GM21447 (cell line): ENCODE measurements at regions not wholly inside any gene's neighbourhood (a gene's known extent, or its start where the extent isn't known, plus 50 kb on each side); places are given as distances from the start of the nearest gene placed in this dataset.

ENCODE experiments used
- ATAC-seq: cut with Tn5 transposase; IDR thresholded peaks from one replicate; pipeline ENCODE4 v1.9.1; 2021; ENCODE audit not compliant: unreplicated experiment

DNA sequence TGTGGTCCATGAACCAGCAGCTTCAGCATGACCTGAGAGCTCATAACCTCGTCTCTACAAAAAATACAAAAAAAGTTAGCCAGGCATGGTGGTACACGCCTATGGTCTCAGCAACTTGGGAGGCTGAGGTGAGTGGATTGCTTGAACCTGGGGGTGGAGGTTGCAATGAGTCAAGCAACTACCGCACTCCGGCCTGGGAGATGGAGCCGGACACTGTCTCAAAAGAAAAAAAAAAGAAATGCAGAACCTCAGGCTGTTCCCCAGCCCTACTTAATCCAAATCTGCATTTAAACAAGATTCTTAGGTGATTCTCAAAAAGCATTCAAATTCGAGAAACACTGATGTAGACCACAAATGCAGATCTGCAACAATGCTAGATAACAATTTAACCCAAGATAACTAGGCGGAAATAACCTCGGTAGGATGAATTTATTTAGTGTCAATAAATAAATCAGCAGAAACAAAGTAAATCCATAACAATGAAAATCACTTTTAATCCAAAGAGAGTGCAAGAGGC, 203.5 kb downstream of the SP3 start:
- ATAC-seq: no peak

DNA sequence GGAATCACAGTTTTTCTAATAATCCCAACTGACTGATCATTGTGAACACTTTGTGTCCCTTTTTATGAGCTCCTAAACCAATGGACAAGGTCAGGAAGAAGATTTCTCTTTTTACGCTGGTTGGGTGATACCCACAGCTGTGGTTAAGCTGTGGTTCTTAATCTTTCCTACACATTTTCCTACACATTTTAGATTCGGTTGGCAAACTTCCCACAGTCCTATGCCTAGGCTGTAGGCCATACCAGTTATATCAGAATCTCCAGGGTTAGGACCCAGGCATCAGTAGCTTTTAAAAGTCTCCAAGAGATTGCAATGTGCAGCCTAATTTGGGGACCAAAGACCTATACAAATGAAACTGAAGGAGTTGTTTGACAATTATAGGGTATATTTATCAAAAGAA, 203.0 kb downstream of the SP3 start:
- no peak for ATAC-seq

DNA sequence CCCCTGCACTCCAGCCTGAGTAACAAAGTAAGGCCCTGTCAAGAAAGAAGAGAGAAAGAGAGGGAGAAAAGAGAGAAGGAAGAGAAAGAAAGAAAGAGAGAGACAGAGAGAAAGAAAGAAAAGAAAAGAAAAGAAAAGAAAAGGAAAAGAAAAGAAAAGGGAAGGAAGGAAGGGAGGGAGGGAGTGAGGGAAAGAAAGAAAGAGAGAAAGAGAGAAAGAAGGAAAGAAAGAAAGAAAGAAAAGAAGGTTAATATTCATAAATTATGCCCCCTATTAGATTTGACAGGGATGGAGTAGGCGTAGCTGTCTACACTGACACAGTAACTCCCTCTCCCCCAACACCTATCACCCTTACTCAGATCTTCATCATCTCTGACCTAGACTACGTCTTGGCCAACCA, 202.3 kb downstream of the SP3 start:
- no peak for ATAC-seq

DNA sequence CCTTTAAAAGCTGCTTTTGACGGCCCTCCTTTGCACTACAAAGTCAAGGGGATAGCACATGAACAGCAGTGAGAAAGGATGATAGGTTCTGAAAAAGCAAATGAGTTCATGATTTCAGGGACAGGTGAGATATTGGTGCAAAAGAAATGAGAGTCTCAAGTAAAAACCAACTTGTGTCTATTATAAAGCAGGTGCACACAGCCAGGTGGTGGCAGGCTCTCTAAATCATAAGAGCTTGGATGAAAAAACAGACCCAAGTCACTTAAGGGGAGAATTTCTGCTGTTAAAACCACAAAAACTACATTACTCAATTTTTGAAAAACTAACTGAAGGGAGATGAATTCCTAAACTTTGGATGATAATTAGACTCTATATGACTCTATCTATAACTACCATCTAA, 201.5 kb downstream of the SP3 start:
- no peak for ATAC-seq

DNA sequence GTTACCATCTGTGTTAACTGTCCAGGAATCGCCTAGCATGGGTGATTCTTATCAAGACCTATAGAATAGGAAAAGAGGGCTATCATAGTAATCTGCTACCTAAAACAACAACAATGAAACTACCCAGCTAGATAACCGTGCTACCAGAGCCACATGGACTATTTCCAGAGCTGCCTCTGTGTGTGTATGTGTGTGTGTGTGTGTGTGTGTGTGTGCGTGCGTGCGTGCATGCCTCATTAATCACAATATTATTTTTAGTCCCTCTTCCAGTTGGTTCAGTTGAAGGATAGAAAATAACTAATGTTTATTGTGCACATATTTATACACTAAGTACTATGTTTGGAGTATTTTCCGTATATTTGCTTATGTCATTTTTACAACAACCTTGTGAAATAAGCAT, 201.1 kb downstream of the SP3 start:
- ATAC-seq: no peak

DNA sequence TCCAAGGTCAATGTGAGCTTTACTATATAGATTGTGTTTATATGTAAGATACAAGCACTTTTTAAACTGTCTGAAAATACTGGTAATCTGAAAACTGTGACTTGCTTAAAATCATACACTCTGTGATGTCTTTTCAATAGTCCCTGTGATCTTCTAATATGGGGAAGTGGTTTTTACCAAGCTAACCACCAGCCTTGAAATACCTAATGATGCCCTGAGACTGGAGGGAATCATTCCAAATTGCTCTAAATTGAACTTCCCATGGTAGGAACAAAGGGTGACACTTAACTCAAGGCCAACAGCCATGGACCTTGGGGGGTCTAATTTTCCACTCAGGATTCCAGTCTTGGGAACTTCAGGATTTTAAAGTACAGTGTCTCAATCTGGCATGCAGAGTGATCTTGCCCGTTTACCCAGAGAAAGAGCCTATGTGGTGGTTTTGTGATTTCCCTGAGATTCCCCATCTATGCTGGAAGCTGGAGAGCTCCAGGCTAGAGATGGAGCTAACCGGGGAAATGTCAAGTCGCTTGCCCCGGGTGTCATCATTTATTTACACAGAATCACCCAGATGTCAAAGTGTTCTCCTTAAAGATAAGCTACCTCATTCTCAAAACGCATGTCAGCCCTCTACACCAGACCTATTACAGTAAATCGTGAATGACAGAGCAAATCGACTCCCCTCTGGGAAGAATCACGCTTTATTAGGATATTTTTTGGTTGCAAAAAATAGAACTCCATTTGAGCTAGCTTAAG, 198.5 kb downstream of the SP3 start:
- ATAC-seq: no peak

GRCh38 chr2:173770947-173771678, 194.1 kb downstream of the SP3 start:
- ATAC-seq: no peak

DNA sequence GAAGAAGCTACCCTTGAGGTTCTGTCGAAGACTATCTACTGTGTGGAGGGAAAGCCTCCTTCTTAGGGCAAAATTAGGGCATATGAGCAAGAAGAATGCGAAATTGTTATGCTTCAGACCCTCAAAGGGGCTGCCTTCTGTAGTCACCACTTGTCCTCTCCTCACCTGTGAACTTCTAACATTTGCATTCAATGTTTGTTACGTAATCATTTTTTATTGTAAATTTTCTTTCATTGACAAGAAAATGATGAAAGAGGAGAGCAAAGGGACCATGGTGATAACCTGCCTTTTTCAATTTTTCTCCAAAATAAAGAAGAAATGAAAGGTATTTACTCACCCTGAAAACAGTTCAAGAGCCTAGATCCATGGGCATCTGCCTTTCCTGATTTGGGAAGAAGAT, 193.0 kb downstream of the SP3 start:
- no peak for ATAC-seq

DNA sequence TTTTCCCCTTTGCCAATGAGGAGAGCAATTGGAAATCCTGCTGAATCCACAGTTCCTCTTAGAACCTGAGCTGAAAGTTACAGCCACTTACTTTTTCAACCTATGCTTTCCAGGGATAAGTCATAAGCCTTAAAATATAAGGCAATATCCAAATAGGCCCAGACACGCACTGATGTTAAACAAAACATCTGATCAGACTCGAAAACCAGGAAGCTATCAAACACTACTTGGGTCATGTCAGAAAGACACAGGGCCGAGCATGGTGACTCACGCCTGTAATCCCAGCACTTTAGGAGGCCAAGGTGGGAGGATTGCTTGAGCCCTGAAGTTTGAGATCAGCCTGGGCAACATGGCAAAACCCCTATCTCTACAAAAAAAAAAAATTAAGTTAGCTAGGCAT, 192.1 kb downstream of the SP3 start:
- ATAC-seq: no peak

GRCh38 chr2:173775440-173775839, 189.7 kb downstream of the SP3 start:
- ATAC-seq: no peak

- no peak for ATAC-seq
Measured at GRCh38 chr2:173782681-173783080, 182.5 kb downstream of the SP3 start.

DNA sequence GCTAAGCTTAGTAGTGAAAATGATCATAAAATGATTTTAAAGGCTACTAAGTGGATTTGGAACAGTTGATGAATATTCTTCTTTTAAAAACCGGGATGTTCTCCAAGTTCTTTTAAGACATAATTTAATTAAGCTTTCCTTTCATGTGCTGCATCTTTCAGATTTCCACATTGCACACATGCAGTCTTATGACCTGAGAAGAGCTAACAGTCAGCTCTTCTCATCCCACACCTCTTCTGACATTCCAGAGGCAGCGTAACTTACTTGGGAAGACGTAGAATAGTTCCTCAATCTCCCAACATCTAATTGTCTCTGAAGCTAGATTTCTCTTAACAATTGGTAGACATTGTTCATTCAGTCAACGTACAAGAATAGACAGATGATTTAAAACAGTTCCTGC, 181.8 kb downstream of the SP3 start:
- ATAC-seq: no peak

- ATAC-seq: no peak
Measured at GRCh38 chr2:173785813-173786212, 179.4 kb downstream of the SP3 start.

- ATAC-seq: no peak
Measured at GRCh38 chr2:173791502-173791901, 173.7 kb downstream of the SP3 start.

- no peak for ATAC-seq
Measured at GRCh38 chr2:173792166-173792565, 173.0 kb downstream of the SP3 start.

DNA sequence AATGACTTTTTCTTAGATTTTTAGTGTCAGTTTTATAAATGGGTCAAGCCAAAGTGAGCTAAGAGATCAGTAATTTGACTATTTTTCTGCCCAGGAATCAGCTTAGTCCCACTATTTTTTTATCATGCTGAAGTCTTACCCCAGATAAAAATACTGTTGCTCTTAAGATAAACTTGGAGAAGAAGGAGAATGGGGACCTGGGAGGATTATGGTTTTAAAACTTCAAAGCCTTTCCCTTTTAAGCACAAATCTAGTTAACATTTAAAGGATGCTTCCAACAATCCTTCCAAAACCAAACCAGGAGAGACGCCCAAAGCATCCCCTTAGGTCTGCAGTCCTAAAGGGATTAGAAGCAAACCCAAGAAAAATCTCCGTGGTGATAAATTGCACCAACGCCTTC, 172.4 kb downstream of the SP3 start:
- ATAC-seq: no peak

- ATAC-seq: no peak
Measured at GRCh38 chr2:173793709-173794565, 171.2 kb downstream of the SP3 start.

GRCh38 chr2:173797586-173798263, 167.4 kb downstream of the SP3 start:
- ATAC-seq: no peak

DNA sequence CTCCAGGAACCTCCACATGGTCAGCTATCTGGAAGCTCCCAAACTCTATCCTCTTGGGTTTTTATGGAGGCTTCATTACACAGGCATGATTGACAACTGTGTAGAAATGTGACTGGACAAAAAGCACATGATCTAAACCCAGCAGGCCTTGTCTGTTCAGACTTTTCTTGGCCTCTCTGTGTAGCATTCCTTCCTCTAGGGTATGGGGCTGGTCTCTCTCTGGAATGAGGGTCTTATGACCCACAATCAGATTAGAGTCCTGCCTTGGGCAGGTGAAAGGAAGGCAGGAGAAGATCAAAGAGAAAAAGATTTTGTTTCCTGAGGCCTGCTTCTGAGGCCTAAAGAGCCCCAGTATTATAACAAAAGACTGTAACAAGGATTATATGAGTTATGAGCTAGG, 162.7 kb downstream of the SP3 start:
- no peak for ATAC-seq

GRCh38 chr2:173803449-173803848, 161.7 kb downstream of the SP3 start:
- no peak for ATAC-seq

DNA sequence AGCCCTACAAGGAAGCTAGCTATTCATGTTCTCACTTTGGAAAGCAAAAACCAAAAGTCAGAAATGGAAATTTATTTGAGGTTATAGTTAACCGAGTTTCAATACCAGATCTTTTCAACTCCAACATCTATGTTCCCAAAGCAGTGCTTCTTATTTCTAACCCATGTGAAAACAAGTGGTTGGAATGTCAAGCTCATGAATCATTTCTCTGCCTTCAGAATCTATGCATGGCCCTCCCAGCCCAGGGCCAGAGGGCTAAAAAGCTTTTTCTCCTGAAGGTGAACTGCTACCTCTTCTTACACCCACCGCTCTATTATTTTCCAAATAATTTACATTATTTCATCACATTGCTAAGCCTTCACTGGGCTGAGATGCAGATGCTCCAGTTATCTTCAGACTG, 158.4 kb downstream of the SP3 start:
- ATAC-seq: no peak
